Fibroblast of lung (primary cell): ENCODE measurements at regions not wholly inside any gene's neighbourhood (a gene's known extent, or its start where the extent isn't known, plus 50 kb on each side); places are given as distances from the start of the nearest gene placed in this dataset.

Experiments used
- DNase-seq, 2 donors: peaks; one replicate each; pipeline versions ENCODE4 v3.0.0 to v3.0.0-alpha.2; 2010; ENCODE audit warnings: low read depth in 2 of 2
- H2AFZ ChIP-seq: 2 replicates; pipeline ENCODE4 v1.5.1; 2012; ENCODE audit warnings: low read length, control low read depth, inconsistent platforms
- H3K27ac ChIP-seq: 2 replicates; pipeline ENCODE4 v1.5.1; 2011; ENCODE audit warnings: low read length, control low read depth; ENCODE audit not compliant: insufficient read depth
- H3K27me3 ChIP-seq: 2 replicates; pipeline ENCODE4 v1.5.1; 2011; ENCODE audit warnings: mild to moderate bottlenecking, low read length; ENCODE audit not compliant: control insufficient read depth, insufficient read depth
- H3K36me3 ChIP-seq: 2 replicates; pipeline ENCODE4 v1.5.1; 2011; ENCODE audit warnings: low read length; ENCODE audit not compliant: control insufficient read depth, insufficient read depth
- H3K4me1 ChIP-seq: 2 replicates; pipeline ENCODE4 v1.5.1; 2011; ENCODE audit warnings: low read length; ENCODE audit not compliant: control insufficient read depth, insufficient read depth; ENCODE audit errors: extremely low read depth
- H3K4me2 ChIP-seq: 2 replicates; pipeline ENCODE4 v1.5.1; 2011; ENCODE audit warnings: low read length, control low read depth; ENCODE audit not compliant: insufficient read depth; ENCODE audit errors: extremely low read depth
- H3K4me3 ChIP-seq, 4 experiments: fragments of 200-600 bp in 1 of 4; sonication (generic) in 1 of 4; replicated peaks in 1 of 4; 2 replicates each; pipeline ENCODE4 v1.5.1; 2011 to 2016; ENCODE audit warnings: low read length in 4 of 4, low read depth in 3 of 4, mild to moderate bottlenecking in 3 of 4, control low read depth in 2 of 4, inconsistent platforms in 1 of 4, mixed read lengths in 1 of 4; ENCODE audit not compliant: insufficient read depth in 1 of 4; ENCODE audit errors: control extremely low read depth in 1 of 4
- H3K79me2 ChIP-seq: 2 replicates; pipeline ENCODE4 v1.5.1; 2012; ENCODE audit warnings: mild to moderate bottlenecking, low read length, inconsistent platforms; ENCODE audit not compliant: control insufficient read depth, insufficient read depth
- H3K9ac ChIP-seq: 2 replicates; pipeline ENCODE4 v1.5.1; 2011; ENCODE audit warnings: mild to moderate bottlenecking, low read length, control low read depth; ENCODE audit not compliant: insufficient read depth
- H3K9me3 ChIP-seq: 2 replicates; pipeline ENCODE4 v1.5.1; 2012; ENCODE audit warnings: low read depth, low read length; ENCODE audit not compliant: control insufficient read depth, insufficient read depth
- H4K20me1 ChIP-seq: 2 replicates; pipeline ENCODE4 v1.5.1; 2011; ENCODE audit warnings: low read length; ENCODE audit not compliant: control insufficient read depth, insufficient read depth; ENCODE audit errors: extremely low read depth
- CTCF ChIP-seq, 2 donors: IDR thresholded peaks in 1 of 2; conservative IDR thresholded peaks in 1 of 2; 1 replicate in 1 of 2; 2 replicates in 1 of 2; pipeline ENCODE4 v1.5.1; 2011 to 2012; ENCODE audit warnings: low read length in 2 of 2, control low read depth in 1 of 2, inconsistent platforms in 1 of 2, low read depth in 1 of 2, mild to moderate bottlenecking in 1 of 2
- EZH2 ChIP-seq: IDR thresholded peaks from 2 replicates; pipeline ENCODE4 v1.5.1; 2012; ENCODE audit warnings: low read length, control low read depth, mild to moderate bottlenecking; ENCODE audit errors: missing control alignments

DNA sequence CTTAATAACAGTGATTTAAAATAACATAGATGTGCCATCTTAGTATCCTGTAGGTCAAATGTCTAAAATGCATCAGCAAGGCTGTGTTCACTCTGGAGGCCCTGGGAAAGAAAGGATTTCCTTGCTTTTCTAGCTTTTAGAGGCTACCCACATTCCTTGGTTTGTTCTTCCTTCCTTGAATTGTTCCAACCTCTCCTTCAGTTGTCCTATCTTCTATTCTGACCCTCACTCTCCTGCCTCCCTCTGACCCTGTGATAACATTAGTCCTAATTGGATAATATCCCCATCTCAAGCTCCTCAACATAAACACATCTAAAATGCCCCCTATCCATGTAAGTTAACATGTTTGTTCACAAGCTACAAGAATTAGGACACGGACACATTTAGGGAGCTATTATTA, 733.5 kb downstream of the SOCS6 start:
- no peak overlapping the region for H3K4me2 ChIP-seq
- no peaks in the 10 kb centered on the region for H3K27me3 ChIP-seq
- no peaks in the 10 kb centered on the region for H4K20me1 ChIP-seq
- no peak for DNase-seq
- H3K4me3 ChIP-seq = no peak overlapping the region
- no peaks in the 10 kb centered on the region for H3K4me1 ChIP-seq
- H2AFZ ChIP-seq = no peak overlapping the region
- no peaks in the 10 kb centered on the region for H3K79me2 ChIP-seq
- H3K9me3 ChIP-seq = no peaks in the 10 kb centered on the region
- H3K27ac ChIP-seq = no peak overlapping the region
- H3K36me3 ChIP-seq = no peaks in the 10 kb centered on the region
- TF ChIP-seq EZH2 = no peak
- no peak overlapping the region for H3K9ac ChIP-seq

GRCh38 chr18:71021030-71021362, 732.2 kb downstream of the SOCS6 start:
- no peaks in the 10 kb centered on the region for H3K4me1 ChIP-seq
- H3K27me3 ChIP-seq = no peaks in the 10 kb centered on the region
- no peak overlapping the region for H3K9ac ChIP-seq
- H4K20me1 ChIP-seq = no peaks in the 10 kb centered on the region
- H3K4me2 ChIP-seq = no peak overlapping the region
- no peak overlapping the region for H3K4me3 ChIP-seq
- H3K36me3 ChIP-seq = no peaks in the 10 kb centered on the region
- H3K27ac ChIP-seq = no peak overlapping the region
- TF ChIP-seq EZH2 (no peak), CTCF (conservative IDR thresholded peaks at IDR 0.05 in 1 of 2, IDR thresholded peaks at IDR 0.05 in 1 of 2; ENCODE audit: low read depth in 1 of 2, low read length in 2 of 2) (no peak)
- H2AFZ ChIP-seq = no peak overlapping the region
- no peak for DNase-seq
- no peaks in the 10 kb centered on the region for H3K79me2 ChIP-seq
- H3K9me3 ChIP-seq = no peaks in the 10 kb centered on the region

DNA sequence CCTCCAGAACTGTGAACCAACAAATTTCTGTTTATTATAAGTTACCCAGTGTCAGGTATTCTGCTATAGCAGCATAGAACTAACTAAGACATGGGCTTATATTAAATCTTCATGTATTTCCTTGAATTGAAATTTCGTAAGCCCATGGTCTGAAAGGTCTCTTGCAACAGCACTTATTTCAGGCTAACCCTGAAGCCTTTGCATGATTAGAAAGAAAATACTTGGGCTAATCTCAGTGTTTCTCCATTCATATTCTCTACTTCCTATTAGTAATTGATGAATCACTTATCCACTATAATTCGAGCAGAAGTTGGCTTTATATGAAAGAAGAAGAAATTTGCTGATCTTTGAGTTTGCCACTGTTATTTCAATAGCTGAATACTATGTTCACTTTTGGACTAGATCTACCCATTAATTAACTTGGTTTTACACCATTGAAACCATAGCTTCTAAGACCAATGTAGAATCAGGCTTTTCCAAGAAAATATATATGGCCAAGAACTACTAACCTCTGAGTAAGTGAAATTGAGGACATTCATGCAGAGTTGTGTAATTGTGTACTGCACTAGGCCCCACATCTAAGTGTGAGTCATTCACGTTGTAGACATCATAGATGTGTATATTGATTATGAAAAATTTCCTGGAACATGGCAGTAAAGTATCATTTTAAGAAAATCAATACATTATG, 731.6 kb downstream of the SOCS6 start:
- no peaks in the 10 kb centered on the region for H4K20me1 ChIP-seq
- TF ChIP-seq EZH2 = no peak
- no peak overlapping the region for H3K27ac ChIP-seq
- no peaks in the 10 kb centered on the region for H3K9me3 ChIP-seq
- no peak overlapping the region for H2AFZ ChIP-seq
- no peak overlapping the region for H3K4me3 ChIP-seq
- H3K27me3 ChIP-seq = no peaks in the 10 kb centered on the region
- no peak overlapping the region for H3K9ac ChIP-seq
- no peaks in the 10 kb centered on the region for H3K79me2 ChIP-seq
- no peaks in the 10 kb centered on the region for H3K4me1 ChIP-seq
- peak; percentile 29 to 50 for DNase-seq
- no peaks in the 10 kb centered on the region for H3K36me3 ChIP-seq
- H3K4me2 ChIP-seq = no peak overlapping the region

DNA sequence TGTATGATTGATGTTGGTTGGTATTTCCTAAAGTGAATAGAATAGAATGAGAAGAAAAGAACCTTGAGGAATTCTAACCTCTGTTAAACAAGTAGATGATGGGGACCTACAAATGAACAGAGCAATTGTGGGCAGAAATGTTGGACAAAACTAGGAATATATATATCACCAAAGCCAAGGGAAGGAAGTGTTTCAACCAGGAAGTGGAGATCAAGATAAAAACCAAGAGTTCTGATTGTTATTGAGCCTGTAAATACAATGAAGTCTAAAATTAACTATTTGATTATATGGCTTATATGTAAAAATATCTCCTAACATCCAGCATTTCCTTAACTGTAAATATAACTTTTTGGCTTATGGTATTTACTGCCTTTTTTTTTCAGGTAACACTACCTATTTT, 730.0 kb downstream of the SOCS6 start:
- no peak for DNase-seq
- H3K9me3 ChIP-seq = no peaks in the 10 kb centered on the region
- no peak overlapping the region for H3K4me3 ChIP-seq
- no peaks in the 10 kb centered on the region for H3K27me3 ChIP-seq
- H4K20me1 ChIP-seq = no peaks in the 10 kb centered on the region
- TF ChIP-seq EZH2 = no peak
- TF ChIP-seq CTCF (conservative IDR thresholded peaks at IDR 0.05 in 1 of 2, IDR thresholded peaks at IDR 0.05 in 1 of 2; ENCODE audit: low read depth in 1 of 2, low read length in 2 of 2) = no peak
- H3K4me1 ChIP-seq = no peaks in the 10 kb centered on the region
- no peak overlapping the region for H3K9ac ChIP-seq
- no peaks in the 10 kb centered on the region for H3K36me3 ChIP-seq
- no peaks in the 10 kb centered on the region for H3K79me2 ChIP-seq
- no peak overlapping the region for H3K4me2 ChIP-seq
- no peak overlapping the region for H3K27ac ChIP-seq
- no peak overlapping the region for H2AFZ ChIP-seq
